ENCODE measurements at regions not wholly inside any gene's neighbourhood (a gene's known extent, or its start where the extent isn't known, plus 50 kb on each side); places are given as distances from the start of the nearest gene placed in this dataset.

DNA sequence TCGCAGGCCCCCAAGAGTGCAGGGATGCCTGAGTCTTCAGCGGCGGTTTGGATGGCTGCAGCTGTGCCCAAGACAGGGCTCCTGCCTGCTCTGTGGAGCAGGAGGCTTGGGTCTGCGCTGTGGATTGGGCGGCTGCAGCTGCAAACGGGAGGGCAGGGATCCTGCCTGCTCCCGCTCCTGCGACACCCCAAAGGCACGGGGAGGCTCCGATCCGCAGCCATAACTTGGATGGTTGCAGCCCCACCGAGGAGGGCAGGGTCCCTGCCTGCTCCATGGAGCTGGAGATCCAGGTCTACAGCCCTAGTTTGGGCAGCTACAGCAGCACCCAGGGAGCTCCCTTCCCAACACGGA lies 898.8 kb upstream of the NEGR1 start:
- TF ChIP-seq GATA1 (IDR thresholded peaks at IDR 0.05; ENCODE audit: low read depth, low read length) (no peak), POLR2A (IDR thresholded peaks at IDR 0.05; ENCODE audit: low read length) (no peak)
- no peak for DNase-seq

DNA sequence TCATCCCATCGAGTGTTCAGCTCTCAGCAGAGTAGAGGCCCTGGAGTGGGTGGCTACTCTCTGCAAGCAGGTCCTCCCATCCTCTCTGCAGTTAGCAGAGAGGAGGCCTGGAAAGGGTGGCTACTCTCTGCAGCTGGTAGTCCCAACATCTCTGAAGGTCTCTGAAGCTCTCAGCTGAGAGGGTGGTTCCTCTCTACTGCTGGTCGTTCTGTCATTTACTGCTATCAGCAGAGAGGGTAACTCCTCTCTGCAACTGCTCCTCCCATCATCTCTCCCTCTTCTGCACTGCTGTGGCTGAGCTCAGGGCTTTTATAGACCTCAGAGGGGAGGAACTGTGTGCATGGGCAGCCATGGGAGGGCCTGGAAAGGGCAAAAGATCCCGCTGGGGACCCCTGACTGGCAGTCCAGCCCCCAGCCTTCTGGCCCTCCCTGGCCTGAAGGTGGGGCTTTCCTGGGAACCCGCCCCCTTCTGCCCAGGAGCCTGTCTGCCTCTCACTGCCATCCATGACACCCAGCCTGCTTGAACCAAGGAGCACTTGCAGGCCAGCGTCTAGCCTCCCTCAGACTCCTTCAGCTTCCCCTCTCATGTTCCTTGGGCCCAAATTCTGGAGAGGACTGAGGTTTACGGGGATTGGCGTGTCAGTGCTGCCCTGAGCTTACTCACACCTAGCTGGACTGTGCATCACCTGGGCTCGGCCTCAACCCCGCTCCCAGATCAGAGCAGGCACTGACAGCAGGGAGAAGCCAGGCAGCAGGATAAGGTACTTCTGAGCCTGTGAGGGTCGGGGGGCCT lies 898.3 kb upstream of the NEGR1 start:
- no peak for DNase-seq
- no peak for TF ChIP-seq GATA1 (IDR thresholded peaks at IDR 0.05; ENCODE audit: low read depth, low read length)
- TF ChIP-seq POLR2A (IDR thresholded peaks at IDR 0.05; ENCODE audit: low read length): no peak

DNA sequence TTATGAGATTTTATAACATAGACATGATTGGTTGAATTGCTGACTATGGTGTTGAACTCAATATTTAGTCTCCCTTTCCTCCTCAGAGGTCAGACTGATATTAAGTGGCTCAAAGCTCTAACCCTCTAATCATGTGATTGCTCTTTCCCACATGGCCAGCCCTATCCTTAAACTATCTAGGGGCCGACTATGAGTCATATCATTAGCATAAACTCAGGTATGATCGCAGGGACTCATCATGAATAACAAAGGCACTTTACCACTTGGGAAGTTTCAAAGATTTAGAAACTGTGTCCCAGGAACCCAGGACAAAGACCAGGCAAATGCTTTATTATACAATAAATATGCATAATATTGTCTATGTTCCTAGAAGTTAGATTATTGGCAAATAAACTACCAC lies 894.6 kb upstream of the NEGR1 start:
- no peak for DNase-seq

DNA sequence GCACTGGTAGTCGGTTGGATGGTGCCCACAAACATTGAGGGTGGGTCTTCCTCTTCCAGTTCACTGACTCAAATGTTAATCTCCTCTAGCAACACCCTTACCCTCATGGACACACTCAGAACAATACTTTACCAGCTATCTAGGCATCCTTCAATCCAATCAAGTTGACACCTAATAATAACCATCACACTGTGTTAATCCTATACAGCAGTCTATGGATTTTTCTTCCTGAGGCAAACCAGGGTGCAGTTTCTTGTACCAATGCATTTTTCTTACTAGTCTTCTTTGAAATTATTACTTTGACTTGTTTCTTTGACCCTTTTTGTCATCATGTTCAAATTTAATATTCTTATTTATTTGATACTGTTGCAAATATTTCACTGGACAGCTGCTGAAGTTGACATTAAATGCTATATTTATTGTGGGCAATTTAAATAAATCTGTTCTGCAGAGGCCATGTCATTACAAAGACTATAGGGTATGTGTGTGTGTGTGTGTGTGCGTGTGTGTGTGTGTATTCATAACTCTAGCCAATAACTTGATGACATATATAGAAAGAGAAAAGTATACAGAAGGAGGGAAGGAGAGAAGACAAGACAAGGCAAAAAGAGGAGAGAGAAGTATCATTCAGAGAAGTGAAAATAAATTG lies 884.8 kb upstream of the NEGR1 start:
- no peak for DNase-seq
- TF ChIP-seq GATA1 (IDR thresholded peaks at IDR 0.05; ENCODE audit: low read depth, low read length) (no peak), POLR2A (IDR thresholded peaks at IDR 0.05; ENCODE audit: low read length) (no peak)

More for the DNA sequence above, 894.6 kb upstream of the NEGR1 start:
- TF ChIP-seq GATA1 (IDR thresholded peaks at IDR 0.05; ENCODE audit: low read depth, low read length) (no peak), POLR2A (IDR thresholded peaks at IDR 0.05; ENCODE audit: low read length) (no peak)

DNA sequence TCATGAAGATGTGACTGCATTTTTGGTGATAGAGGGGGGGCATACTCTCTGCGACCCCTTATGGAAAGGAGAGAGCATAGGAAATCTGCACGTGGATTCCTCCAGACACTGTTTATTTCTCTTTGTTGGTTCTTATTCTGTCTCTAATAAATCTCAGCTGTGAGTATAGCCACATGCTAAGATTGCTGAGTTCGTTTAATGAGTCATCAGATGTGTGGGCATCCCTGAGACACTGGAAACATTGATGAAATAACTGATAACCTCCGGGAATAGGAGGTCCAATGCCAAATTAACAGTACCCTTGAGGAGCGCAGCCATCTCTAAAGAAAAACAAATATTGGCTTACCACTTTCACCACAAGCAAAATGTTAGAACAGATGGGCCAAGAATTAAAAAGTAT lies 880.2 kb upstream of the NEGR1 start:
- DNase-seq: no peak
- no peak for TF ChIP-seq POLR2A (IDR thresholded peaks at IDR 0.05; ENCODE audit: low read length)
- TF ChIP-seq GATA1 (IDR thresholded peaks at IDR 0.05; ENCODE audit: low read depth, low read length): no peak

DNA sequence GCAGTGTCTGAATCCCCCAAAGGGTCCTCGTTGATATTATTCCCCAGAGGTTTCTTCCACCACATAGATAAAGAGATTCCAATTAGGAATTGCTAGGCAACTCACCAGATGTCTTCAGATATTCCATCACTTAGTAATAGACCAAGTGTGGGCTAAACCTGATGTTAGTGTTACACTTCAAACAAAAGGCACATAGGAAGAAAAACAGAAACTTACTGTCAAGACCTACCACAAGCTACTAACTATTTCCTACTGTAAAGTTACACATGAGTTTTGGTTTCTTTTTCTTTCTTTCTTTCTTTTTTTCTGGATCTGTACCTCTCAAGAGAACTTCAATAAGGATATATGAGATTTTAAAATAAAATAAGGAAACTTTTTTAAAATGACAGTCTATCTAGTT lies 879.1 kb upstream of the NEGR1 start:
- TF ChIP-seq POLR2A (IDR thresholded peaks at IDR 0.05; ENCODE audit: low read length): no peak
- no peak for TF ChIP-seq GATA1 (IDR thresholded peaks at IDR 0.05; ENCODE audit: low read depth, low read length)
- DNase-seq: no peak

GRCh38 chr1:73160759-73161158 lies 878.4 kb upstream of the NEGR1 start:
- no peak for DNase-seq
- TF ChIP-seq POLR2A (IDR thresholded peaks at IDR 0.05; ENCODE audit: low read length): no peak
- TF ChIP-seq GATA1 (IDR thresholded peaks at IDR 0.05; ENCODE audit: low read depth, low read length): no peak

GRCh38 chr1:73144311-73144710 lies 862.0 kb upstream of the NEGR1 start:
- TF ChIP-seq GATA1 (IDR thresholded peaks at IDR 0.05; ENCODE audit: low read depth, low read length): no peak
- no peak for TF ChIP-seq POLR2A (IDR thresholded peaks at IDR 0.05; ENCODE audit: low read length)
- DNase-seq: no peak

DNA sequence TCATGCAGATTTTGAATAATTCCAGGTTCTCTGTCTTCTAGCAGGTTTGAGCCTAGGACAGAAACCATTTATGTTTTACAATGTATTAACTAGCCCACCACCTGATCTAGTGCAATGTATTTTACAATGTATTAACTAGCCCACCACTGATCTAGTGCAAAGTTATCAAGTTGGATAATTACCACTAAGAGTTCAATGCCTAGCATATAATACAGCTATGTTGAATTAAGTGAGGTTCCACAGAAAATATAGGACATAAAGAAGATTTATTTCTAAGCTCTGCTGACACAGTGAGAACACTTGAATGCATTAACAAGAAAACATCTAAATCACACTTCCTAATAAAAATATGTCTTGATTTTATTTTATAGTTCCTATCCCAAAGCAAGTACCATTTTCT lies 854.6 kb upstream of the NEGR1 start:
- no peak for TF ChIP-seq GATA1 (IDR thresholded peaks at IDR 0.05; ENCODE audit: low read depth, low read length)
- TF ChIP-seq POLR2A (IDR thresholded peaks at IDR 0.05; ENCODE audit: low read length): no peak
- DNase-seq: no peak

DNA sequence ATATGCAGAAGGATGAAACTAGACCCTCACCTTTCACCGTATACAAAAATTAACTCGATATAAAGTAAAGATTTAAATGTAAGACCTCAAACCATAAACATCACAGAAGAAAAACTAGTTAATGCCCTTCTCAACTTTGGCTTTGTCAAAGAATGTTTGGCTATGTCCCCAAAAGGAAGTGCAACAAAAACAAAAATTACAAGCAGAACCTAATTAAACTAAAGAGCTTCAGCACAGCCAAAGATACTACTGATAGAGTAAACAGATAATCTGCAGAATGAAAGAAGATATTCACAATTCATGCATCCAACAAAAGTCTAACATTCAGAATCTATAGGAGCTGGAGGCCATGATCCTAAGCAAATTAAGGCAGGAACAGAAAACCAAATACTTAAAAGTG lies 824.6 kb upstream of the NEGR1 start:
- TF ChIP-seq GATA1 (IDR thresholded peaks at IDR 0.05; ENCODE audit: low read depth, low read length) (no peak), POLR2A (IDR thresholded peaks at IDR 0.05; ENCODE audit: low read length) (no peak)
- no peak for DNase-seq

DNA sequence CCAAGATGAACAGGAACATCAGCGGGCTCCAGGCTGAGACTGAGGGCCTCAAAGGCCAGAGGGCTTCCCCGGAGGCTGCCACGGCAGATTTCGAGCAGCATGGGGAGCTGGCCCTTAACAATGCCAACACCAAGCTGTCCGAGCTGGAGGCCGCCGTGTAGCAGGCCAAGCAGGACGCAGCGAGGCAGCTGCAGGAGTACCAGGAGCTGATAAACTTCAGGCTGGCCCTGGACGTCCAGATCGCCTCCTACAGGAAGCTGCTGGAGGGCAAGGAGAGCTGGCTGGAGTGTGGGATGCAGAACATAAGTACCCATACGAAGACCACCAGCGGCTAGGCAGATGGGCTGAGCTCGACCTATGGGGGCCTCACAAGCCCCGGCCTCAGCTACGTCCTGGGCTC lies 823.4 kb upstream of the NEGR1 start:
- DNase-seq: no peak

DNA sequence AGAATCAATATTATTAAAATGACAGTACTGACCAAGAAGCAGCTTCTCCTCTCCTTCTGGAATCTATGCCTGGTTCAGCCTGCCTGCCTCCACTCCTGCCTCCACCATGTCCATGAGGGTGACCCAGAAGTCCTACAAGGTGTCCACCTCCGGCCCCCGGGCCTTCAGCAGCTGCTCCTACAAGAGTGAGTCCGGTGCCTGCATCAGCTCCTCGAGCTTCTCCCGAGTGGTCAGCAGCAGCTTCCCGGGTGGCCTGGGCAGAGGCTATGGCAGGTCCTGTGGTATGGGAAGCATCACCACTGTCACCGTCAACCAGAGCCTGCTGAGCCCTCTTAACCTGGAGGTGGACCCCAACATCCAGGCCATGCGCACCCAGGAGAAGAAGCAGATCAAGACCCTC lies 822.4 kb upstream of the NEGR1 start:
- no peak for DNase-seq
- no peak for TF ChIP-seq POLR2A (IDR thresholded peaks at IDR 0.05; ENCODE audit: low read length)
- no peak for TF ChIP-seq GATA1 (IDR thresholded peaks at IDR 0.05; ENCODE audit: low read depth, low read length)

More for the DNA sequence above, 823.4 kb upstream of the NEGR1 start:
- TF ChIP-seq POLR2A (IDR thresholded peaks at IDR 0.05; ENCODE audit: low read length) (no peak), GATA1 (IDR thresholded peaks at IDR 0.05; ENCODE audit: low read depth, low read length) (no peak)

DNA sequence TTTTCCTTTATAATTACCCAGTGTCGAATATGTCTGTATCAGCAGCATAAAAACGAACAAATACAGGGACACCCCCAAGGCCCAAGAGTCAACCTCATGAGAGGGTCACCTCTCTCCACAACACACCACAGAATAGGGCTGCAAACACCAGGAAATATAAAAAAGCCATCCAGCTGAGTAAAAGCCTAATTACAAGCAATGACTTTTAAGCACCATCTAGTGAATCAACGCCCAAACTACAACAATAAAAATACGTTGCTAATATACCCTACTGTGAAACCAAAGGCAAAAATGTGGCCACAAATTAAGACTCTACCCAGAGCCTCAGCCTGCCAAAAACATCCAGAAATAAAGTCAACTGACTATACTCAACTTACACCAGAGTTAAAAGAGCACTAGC lies 817.9 kb upstream of the NEGR1 start:
- TF ChIP-seq POLR2A (IDR thresholded peaks at IDR 0.05; ENCODE audit: low read length) (no peak), GATA1 (IDR thresholded peaks at IDR 0.05; ENCODE audit: low read depth, low read length) (no peak)
- no peak for DNase-seq

DNA sequence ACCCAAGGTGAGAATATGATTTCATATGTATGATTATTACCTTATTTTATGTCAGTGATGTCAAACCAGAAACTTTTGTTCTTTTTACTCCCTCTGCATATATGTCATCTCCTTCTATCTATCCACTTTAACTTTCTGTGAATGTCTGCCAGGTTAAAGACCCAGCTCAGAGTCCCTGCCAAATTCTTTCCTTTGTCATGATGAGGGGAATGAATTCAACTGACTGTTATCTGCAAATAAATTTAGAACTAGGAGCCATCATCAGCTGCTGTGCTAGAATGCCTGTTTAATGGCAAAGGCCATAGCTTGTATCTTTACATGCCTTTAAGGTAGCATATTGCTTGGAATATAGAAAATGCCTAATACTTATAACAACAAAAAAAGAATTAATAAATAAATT lies 815.6 kb upstream of the NEGR1 start:
- no peak for TF ChIP-seq GATA1 (IDR thresholded peaks at IDR 0.05; ENCODE audit: low read depth, low read length)
- no peak for TF ChIP-seq POLR2A (IDR thresholded peaks at IDR 0.05; ENCODE audit: low read length)
- DNase-seq: no peak

DNA sequence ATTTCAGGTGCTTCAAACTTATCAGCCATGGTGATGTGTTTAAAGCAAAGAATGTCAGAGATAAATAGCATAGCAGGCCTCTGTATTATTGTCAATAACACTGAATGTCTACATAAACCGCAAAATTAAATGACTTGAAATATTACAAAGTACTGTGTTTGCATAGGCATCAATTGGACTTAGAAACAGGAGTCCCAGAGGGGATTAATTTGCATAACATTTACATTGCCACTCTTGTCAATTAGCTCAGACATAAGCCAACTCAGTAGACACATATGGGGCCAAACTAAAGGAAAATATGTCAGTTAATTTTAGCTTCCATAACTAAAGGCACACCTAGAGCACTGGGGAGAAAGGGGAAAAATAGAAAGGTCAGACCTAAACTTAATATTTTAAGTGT lies 814.5 kb upstream of the NEGR1 start:
- TF ChIP-seq POLR2A (IDR thresholded peaks at IDR 0.05; ENCODE audit: low read length): no peak
- TF ChIP-seq GATA1 (IDR thresholded peaks at IDR 0.05; ENCODE audit: low read depth, low read length): no peak
- DNase-seq: no peak

Measured in erythroblast (primary cell).